B cell (primary cell): ENCODE measurements at regions not wholly inside any gene's neighbourhood (a gene's known extent, or its start where the extent isn't known, plus 50 kb on each side); places are given as distances from the start of the nearest gene placed in this dataset.

Experiments used
- ATAC-seq: fragments of 200-7000 bp; cut with Tn5 transposase; one replicate; pipeline ENCODE4 v1.10.0; 2021; ENCODE audit warnings: low read depth, mild to moderate bottlenecking, moderate number of reproducible peaks, moderate library complexity
- CTCF ChIA-PET: fragments of 350-600 bp; sonication (Branson Sonifier 250); formaldehyde crosslinking; loops from one replicate; lab custom pipeline; 2021; ENCODE audit warnings: antibody characterized with exemption, inconsistent platforms; lab: Charles Lee
- POLR2A ChIA-PET: fragments of 350-600 bp; sonication (Branson Sonifier 250); formaldehyde crosslinking; loops from one replicate; lab custom pipeline; 2021; ENCODE audit warnings: antibody characterized with exemption; lab: Charles Lee
- DNase-seq: peaks from one replicate; pipeline ENCODE4 v3.0.0; 2013
- H2AFZ ChIP-seq: 2 replicates; pipeline ENCODE4 v1.6.1; 2012; ENCODE audit warnings: mild to moderate bottlenecking, low read depth, low read length; ENCODE audit not compliant: insufficient read depth, poor library complexity, severe bottlenecking
- H3K27ac ChIP-seq, 2 donors: 1 replicate in 1 of 2; 2 replicates in 1 of 2; pipeline ENCODE4 v1.5.1; 2012 to 2013; ENCODE audit warnings: low read length in 2 of 2, mild to moderate bottlenecking in 2 of 2, moderate library complexity in 1 of 2
- H3K27me3 ChIP-seq, 4 experiments: fragments of 200-600 bp in 1 of 4; sonication (generic) in 1 of 4; replicated peaks in 1 of 4; 1 replicate in 2 of 4; 2 replicates in 2 of 4; pipeline versions ENCODE4 v1.6.1 to v1.7.0; 2013 to 2016; ENCODE audit warnings: low read length in 3 of 4, mild to moderate bottlenecking in 2 of 4, mixed read lengths in 1 of 4, moderate library complexity in 1 of 4; ENCODE audit not compliant: insufficient read depth in 4 of 4, control insufficient read depth in 3 of 4; ENCODE audit errors: control extremely low read depth in 1 of 4
- H3K36me3 ChIP-seq, 2 experiments: replicated peaks in 1 of 2; 1 replicate in 1 of 2; 2 replicates in 1 of 2; pipeline versions ENCODE4 v1.6.1 to v1.7.1; 2013; ENCODE audit warnings: low read length in 1 of 2; ENCODE audit not compliant: insufficient read depth in 2 of 2, control insufficient read depth in 1 of 2; ENCODE audit errors: control extremely low read depth in 1 of 2, extremely low read depth in 1 of 2
- H3K4me1 ChIP-seq, 2 donors: fragments of 200-600 bp in 1 of 2; sonication (generic) in 1 of 2; 1 replicate in 1 of 2; 2 replicates in 1 of 2; pipeline versions ENCODE4 v1.5.1 to v1.6.1; 2013 to 2017; ENCODE audit warnings: low read length in 2 of 2; ENCODE audit not compliant: control insufficient read depth in 2 of 2, insufficient read depth in 2 of 2
- H3K4me2 ChIP-seq: replicated peaks from 2 replicates; pipeline ENCODE3; 2012; ENCODE audit warnings: mild to moderate bottlenecking, low read depth, low read length; ENCODE audit not compliant: poor library complexity, severe bottlenecking
- H3K4me3 ChIP-seq, 5 experiments: fragments of 200-600 bp in 1 of 5; sonication (generic) in 1 of 5; 1 replicate in 3 of 5; 2 replicates in 2 of 5; pipeline versions ENCODE4 v1.5.1 to v1.7.0; 2011 to 2016; ENCODE audit warnings: low read length in 4 of 5, mild to moderate bottlenecking in 4 of 5, low read depth in 2 of 5, control low read depth in 1 of 5, moderate library complexity in 1 of 5; ENCODE audit not compliant: insufficient read depth in 1 of 5; ENCODE audit errors: control extremely low read depth in 1 of 5, extremely low read depth in 1 of 5
- H3K79me2 ChIP-seq: fragments of 200-600 bp; sonication (generic); one replicate; pipeline ENCODE4 v1.6.0; 2016; ENCODE audit warnings: low read length; ENCODE audit not compliant: control insufficient read depth, insufficient read depth
- H3K9ac ChIP-seq: fragments of 200-600 bp; sonication (generic); 2 replicates; pipeline ENCODE4 v1.6.1; 2017; ENCODE audit warnings: mild to moderate bottlenecking, low read length, moderate library complexity
- H3K9me3 ChIP-seq, 3 donors: one replicate each; pipeline versions ENCODE4 v1.6.1 to v1.7.1; 2013; ENCODE audit warnings: low read length in 2 of 3; ENCODE audit not compliant: control insufficient read depth in 2 of 3, insufficient read depth in 1 of 3; ENCODE audit errors: control extremely low read depth in 1 of 3
- H4K20me1 ChIP-seq: 2 replicates; pipeline ENCODE4 v1.6.0; 2012; ENCODE audit warnings: mild to moderate bottlenecking, low read length; ENCODE audit not compliant: insufficient read depth, control insufficient read depth, poor library complexity, severe bottlenecking
- H3K27ac Mint-ChIP-seq: one replicate; pipeline ENCODE4 v1.8.0; 2021; ENCODE audit warnings: mixed read lengths
- H3K27me3 Mint-ChIP-seq: one replicate; pipeline ENCODE4 v1.8.0; 2021; ENCODE audit warnings: mixed read lengths
- H3K4me1 Mint-ChIP-seq: one replicate; pipeline ENCODE4 v1.8.0; 2021; ENCODE audit warnings: mixed read lengths
- H3K4me3 Mint-ChIP-seq: one replicate; pipeline ENCODE4 v1.8.0; 2021; ENCODE audit warnings: mixed read lengths
- H3K9me3 Mint-ChIP-seq: one replicate; pipeline ENCODE4 v1.8.0; 2022; ENCODE audit warnings: mixed read lengths; ENCODE audit not compliant: insufficient read depth
- EZH2 ChIP-seq: IDR thresholded peaks from 2 replicates; pipeline ENCODE4 v1.6.1; 2012; ENCODE audit warnings: borderline replicate concordance, low read depth, mild to moderate bottlenecking, moderate library complexity, low read length; ENCODE audit not compliant: insufficient read depth, poor library complexity, severe bottlenecking
- WGBS: methylation state at CpG from one replicate; pipeline ENCODE4 v1.1.5; 2013; ENCODE audit warnings: missing lambda C conversion rate; ENCODE audit not compliant: insufficient coverage; 5-methylcytosine and 5-hydroxymethylcytosine counted together
- intact Hi-C: fragments of 100-400 bp; cut with micrococcal nuclease; formaldehyde crosslinking; loops from one replicate; pipeline ENCODE4 v1.10.0; 2022
- TF ChIP-seq, protein P1 (sequence below): fragments of 200-600 bp; IDR thresholded peaks from one replicate; pipeline ENCODE4 v1.8.0; 2022; ENCODE audit warnings: antibody characterized with exemption, mild to moderate bottlenecking

DNA sequence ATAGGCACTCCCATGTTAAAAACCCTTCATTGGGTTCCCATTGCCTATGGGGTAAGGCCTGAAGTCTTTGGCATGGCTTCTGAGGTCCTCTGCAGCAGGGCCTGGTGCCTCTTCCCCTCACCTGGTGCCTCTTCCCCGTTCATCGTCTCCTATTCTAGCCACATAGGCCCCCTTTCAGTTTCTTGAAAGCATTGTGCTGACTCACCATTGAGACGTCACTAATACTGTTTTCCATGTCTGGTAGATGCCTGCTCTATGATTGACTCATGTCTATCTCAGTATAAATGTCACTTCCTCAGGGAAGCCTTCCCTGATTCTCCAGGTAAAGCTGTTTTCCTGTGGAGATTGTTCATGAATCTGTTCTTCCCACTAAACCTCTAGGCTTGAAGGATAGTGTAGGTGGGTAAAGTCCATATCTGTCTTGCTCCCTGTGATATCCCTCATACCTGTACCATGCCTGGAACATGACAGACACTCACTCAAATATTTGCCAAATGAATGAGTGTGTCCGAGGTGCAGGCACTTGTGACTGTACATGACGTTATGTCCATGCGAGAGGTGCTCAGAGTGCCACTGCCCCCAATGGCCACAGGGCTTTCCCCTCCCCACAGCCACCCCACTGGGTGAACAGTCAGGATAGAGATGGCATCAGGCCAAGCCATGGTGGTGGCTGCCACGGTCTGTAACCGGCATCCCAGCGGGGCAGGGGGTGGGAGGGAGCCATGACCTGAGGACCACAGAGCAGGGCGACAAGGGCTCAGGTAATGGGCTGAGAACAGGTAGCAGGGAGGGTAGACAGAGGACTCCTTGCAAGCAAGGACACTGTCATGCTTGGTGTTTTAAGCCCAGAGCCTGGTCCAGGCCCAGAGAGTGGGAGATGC, 85.2 kb upstream of the FAM20A start:
- CTCF ChIA-PET: no interaction called here
- H4K20me1 ChIP-seq: no peaks in the 10 kb centered on the region
- Mint-ChIP-seq H3K4me1 (no peaks in the 10 kb centered on the region), H3K4me3 (no peak overlapping the region), H3K27ac (no peak overlapping the region), H3K27me3 (no peaks in the 10 kb centered on the region), H3K9me3 (peaks cover 3% of the 10 kb centered on the region)
- intact Hi-C loops: no loop called here
- no peaks in the 10 kb centered on the region for H3K4me1 ChIP-seq
- 85% methylated on average over 9 of the region's 10 CpGs for WGBS
- no peaks in the 10 kb centered on the region for H3K36me3 ChIP-seq
- no peaks in the 10 kb centered on the region for H3K9me3 ChIP-seq
- TF ChIP-seq EZH2: no peak
- TF ChIP-seq, protein P1, sequence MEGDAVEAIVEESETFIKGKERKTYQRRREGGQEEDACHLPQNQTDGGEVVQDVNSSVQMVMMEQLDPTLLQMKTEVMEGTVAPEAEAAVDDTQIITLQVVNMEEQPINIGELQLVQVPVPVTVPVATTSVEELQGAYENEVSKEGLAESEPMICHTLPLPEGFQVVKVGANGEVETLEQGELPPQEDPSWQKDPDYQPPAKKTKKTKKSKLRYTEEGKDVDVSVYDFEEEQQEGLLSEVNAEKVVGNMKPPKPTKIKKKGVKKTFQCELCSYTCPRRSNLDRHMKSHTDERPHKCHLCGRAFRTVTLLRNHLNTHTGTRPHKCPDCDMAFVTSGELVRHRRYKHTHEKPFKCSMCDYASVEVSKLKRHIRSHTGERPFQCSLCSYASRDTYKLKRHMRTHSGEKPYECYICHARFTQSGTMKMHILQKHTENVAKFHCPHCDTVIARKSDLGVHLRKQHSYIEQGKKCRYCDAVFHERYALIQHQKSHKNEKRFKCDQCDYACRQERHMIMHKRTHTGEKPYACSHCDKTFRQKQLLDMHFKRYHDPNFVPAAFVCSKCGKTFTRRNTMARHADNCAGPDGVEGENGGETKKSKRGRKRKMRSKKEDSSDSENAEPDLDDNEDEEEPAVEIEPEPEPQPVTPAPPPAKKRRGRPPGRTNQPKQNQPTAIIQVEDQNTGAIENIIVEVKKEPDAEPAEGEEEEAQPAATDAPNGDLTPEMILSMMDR: no peak
- H3K27me3 ChIP-seq: peaks cover 0 to 2% (median 0%) of the 10 kb centered on the region in 4 experiments
- no peak overlapping the region for H3K27ac ChIP-seq
- ATAC-seq: no peak
- POLR2A ChIA-PET: no interaction called here
- no peaks in the 10 kb centered on the region for H3K79me2 ChIP-seq
- no peak overlapping the region for H3K4me3 ChIP-seq
- no peak overlapping the region for H3K4me2 ChIP-seq
- DNase-seq: no peak
- no peak overlapping the region for H3K9ac ChIP-seq
- no peak overlapping the region for H2AFZ ChIP-seq

DNA sequence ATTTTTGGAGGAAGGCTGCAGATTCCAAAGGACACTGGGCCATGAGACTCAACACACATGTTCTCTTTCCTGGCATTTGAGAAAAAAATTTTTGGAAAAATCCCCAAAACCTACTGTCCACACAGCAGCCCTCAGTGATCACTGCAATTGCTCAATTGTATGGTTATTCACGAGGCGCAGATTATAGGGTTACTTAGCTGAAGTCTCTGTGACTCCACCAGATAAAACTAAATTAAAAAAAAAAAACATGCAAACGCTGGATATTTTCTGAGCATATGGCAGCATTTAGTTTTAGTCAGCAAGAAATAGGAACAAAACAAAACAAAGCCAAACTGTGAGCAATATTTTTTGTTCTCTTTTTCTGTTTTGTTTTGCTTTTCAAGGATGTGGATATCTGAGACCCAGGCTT, 83.8 kb upstream of the FAM20A start:
- no peak overlapping the region for H2AFZ ChIP-seq
- no peaks in the 10 kb centered on the region for H3K36me3 ChIP-seq
- WGBS: no CpG with 5 or more reads among the region's 3 CpGs
- H3K4me2 ChIP-seq: no peak overlapping the region
- CTCF ChIA-PET: no interaction called here
- H3K27me3 ChIP-seq: peaks cover 0 to 2% (median 0%) of the 10 kb centered on the region in 4 experiments
- H3K27me3 Mint-ChIP-seq: no peaks in the 10 kb centered on the region
- H3K9me3 ChIP-seq: no peaks in the 10 kb centered on the region
- DNase-seq: no peak
- H3K27ac ChIP-seq: no peak overlapping the region
- no peak overlapping the region for H3K4me3 ChIP-seq
- intact Hi-C loops: no loop called here
- peaks cover 3% of the 10 kb centered on the region for H3K9me3 Mint-ChIP-seq
- no peak for ATAC-seq
- no peaks in the 10 kb centered on the region for H3K4me1 Mint-ChIP-seq
- no peak overlapping the region for H3K9ac ChIP-seq
- H4K20me1 ChIP-seq: no peaks in the 10 kb centered on the region
- no peak overlapping the region for H3K27ac Mint-ChIP-seq
- no peak overlapping the region for H3K4me3 Mint-ChIP-seq
- H3K79me2 ChIP-seq: no peaks in the 10 kb centered on the region
- H3K4me1 ChIP-seq: no peaks in the 10 kb centered on the region
- POLR2A ChIA-PET: no interaction called here
- TF ChIP-seq EZH2: no peak
- TF ChIP-seq, protein P1: no peak
